ENCODE measurements at regions not wholly inside any gene's neighbourhood (a gene's known extent, or its start where the extent isn't known, plus 50 kb on each side); places are given as distances from the start of the nearest gene placed in this dataset.

- no peak for TF ChIP-seq CTCF (IDR thresholded peaks at IDR 0.05; ENCODE audit: poor library complexity, severe bottlenecking)
- TF ChIP-seq EZH2 (IDR thresholded peaks at IDR 0.05; ENCODE audit: borderline replicate concordance, insufficient read depth, low read length, poor library complexity, severe bottlenecking) = no peak
- no peak for TF ChIP-seq SMC3 (conservative IDR thresholded peaks at IDR 0.05; ENCODE audit: poor library complexity)
- TF ChIP-seq TAF1 (IDR thresholded peaks at IDR 0.05; ENCODE audit: low read depth) = no peak
- TF ChIP-seq EP300 (conservative IDR thresholded peaks at IDR 0.05; ENCODE audit: poor library complexity, severe bottlenecking) = no peak
- no peak for TF ChIP-seq RAD21 (conservative IDR thresholded peaks at IDR 0.05)
- TF ChIP-seq POLR2AphosphoS5 (IDR thresholded peaks at IDR 0.05) = no peak
- no peak for TF ChIP-seq REST (IDR thresholded peaks at IDR 0.05; ENCODE audit: borderline replicate concordance)
- TF ChIP-seq MXI1 (conservative IDR thresholded peaks at IDR 0.05; ENCODE audit: poor library complexity, severe bottlenecking) = no peak
- H3K4me2 ChIP-seq (ENCODE audit: low read length) = no peak overlapping the region
- no peaks in the 10 kb centered on the region for H3K36me3 ChIP-seq (ENCODE audit: insufficient read depth, low read length)
- no peak overlapping the region for H3K27ac ChIP-seq (ENCODE audit: low read length)
- no peaks in the 10 kb centered on the region for H3K9me2 ChIP-seq (ENCODE audit: insufficient read depth, low read length)
- H2AFZ ChIP-seq (ENCODE audit: low read depth, low read length) = no peak overlapping the region
- no peaks in the 10 kb centered on the region for H3F3A ChIP-seq (ENCODE audit: insufficient read depth, low read length, poor library complexity, severe bottlenecking)
- no peaks in the 10 kb centered on the region for H3K9me3 ChIP-seq (ENCODE audit: low read length)
- no peaks in the 10 kb centered on the region for H3K27me3 ChIP-seq (ENCODE audit: insufficient read depth, low read depth, low read length)
- no peak overlapping the region for H3K9ac ChIP-seq (ENCODE audit: low read length)
- no peaks in the 10 kb centered on the region for H4K20me1 ChIP-seq (ENCODE audit: insufficient read depth)
- H3K79me2 ChIP-seq (replicated peaks; ENCODE audit: insufficient read depth, low read length) = no peaks in the 10 kb centered on the region
- H3K4me3 ChIP-seq (ENCODE audit: low read length) = no peak overlapping the region
Observed at GRCh38 chr12:25801734-25802133, 156.7 kb upstream of the RASSF8 start.

GRCh38 chr12:25802143-25802542, 156.3 kb upstream of the RASSF8 start:
- H3K9ac ChIP-seq (ENCODE audit: low read length) = no peak overlapping the region
- no peak overlapping the region for H3K4me3 ChIP-seq (ENCODE audit: low read length)

More at GRCh38 chr12:25802143-25802542, 156.3 kb upstream of the RASSF8 start:
- Histone ChIP-seq H4K20me1 (ENCODE audit: insufficient read depth) (no peaks in the 10 kb centered on the region), H3K4me2 (ENCODE audit: low read length) (no peak overlapping the region), H3K36me3 (ENCODE audit: insufficient read depth, low read length) (no peaks in the 10 kb centered on the region), H3K79me2 (replicated peaks; ENCODE audit: insufficient read depth, low read length) (no peaks in the 10 kb centered on the region), H3K9me2 (ENCODE audit: insufficient read depth, low read length) (no peaks in the 10 kb centered on the region), H3K27ac (ENCODE audit: low read length) (no peak overlapping the region), H2AFZ (ENCODE audit: low read depth, low read length) (no peak overlapping the region), H3K27me3 (ENCODE audit: insufficient read depth, low read depth, low read length) (no peaks in the 10 kb centered on the region), H3K9me3 (ENCODE audit: low read length) (no peaks in the 10 kb centered on the region), H3F3A (ENCODE audit: insufficient read depth, low read length, poor library complexity, severe bottlenecking) (no peaks in the 10 kb centered on the region)
- TF ChIP-seq SMC3 (conservative IDR thresholded peaks at IDR 0.05; ENCODE audit: poor library complexity) (no peak), TAF1 (IDR thresholded peaks at IDR 0.05; ENCODE audit: low read depth) (no peak), CTCF (IDR thresholded peaks at IDR 0.05; ENCODE audit: poor library complexity, severe bottlenecking) (no peak), RAD21 (conservative IDR thresholded peaks at IDR 0.05) (no peak), REST (IDR thresholded peaks at IDR 0.05; ENCODE audit: borderline replicate concordance) (no peak), POLR2AphosphoS5 (IDR thresholded peaks at IDR 0.05) (no peak), EZH2 (IDR thresholded peaks at IDR 0.05; ENCODE audit: borderline replicate concordance, insufficient read depth, low read length, poor library complexity, severe bottlenecking) (no peak), EP300 (conservative IDR thresholded peaks at IDR 0.05; ENCODE audit: poor library complexity, severe bottlenecking) (no peak), MXI1 (conservative IDR thresholded peaks at IDR 0.05; ENCODE audit: poor library complexity, severe bottlenecking) (no peak)

All from neural cell (in vitro differentiated cells).